KMS-11 (cell line): ENCODE measurements at regions not wholly inside any gene's neighbourhood (a gene's known extent, or its start where the extent isn't known, plus 50 kb on each side); places are given as distances from the start of the nearest gene placed in this dataset.

Source experiments
- H2AFZ ChIP-seq: fragments of 200-600 bp; sonication (generic); 2 replicates; pipeline ENCODE4 v1.6.1; 2016; ENCODE audit warnings: antibody characterized with exemption, mixed run types, low read depth
- H3K27ac ChIP-seq: fragments of 200-600 bp; sonication (generic); 2 replicates; pipeline ENCODE4 v1.6.1; 2016; ENCODE audit warnings: mild to moderate bottlenecking, mixed run types
- H3K27me3 ChIP-seq: fragments of 200-600 bp; sonication (generic); 2 replicates; pipeline ENCODE4 v1.6.1; 2017; ENCODE audit warnings: mild to moderate bottlenecking, low read depth, mixed run types, moderate library complexity; ENCODE audit not compliant: insufficient read depth
- H3K36me3 ChIP-seq: fragments of 200-600 bp; sonication (generic); 2 replicates; pipeline ENCODE4 v1.6.1; 2017; ENCODE audit warnings: mild to moderate bottlenecking, mixed run types; ENCODE audit not compliant: insufficient read depth
- H3K4me1 ChIP-seq: fragments of 200-600 bp; sonication (generic); 2 replicates; pipeline ENCODE4 v1.6.1; 2016; ENCODE audit warnings: mild to moderate bottlenecking, low read depth, mixed run types; ENCODE audit not compliant: poor library complexity, severe bottlenecking
- H3K4me2 ChIP-seq: fragments of 200-600 bp; sonication (generic); 2 replicates; pipeline ENCODE4 v1.7.0; 2016; ENCODE audit warnings: mild to moderate bottlenecking, mixed run types
- H3K4me3 ChIP-seq: fragments of 200-600 bp; sonication (generic); IDR thresholded peaks from 2 replicates; pipeline ENCODE4 v1.6.1; 2017; ENCODE audit warnings: low read depth, low read length, mixed read lengths; ENCODE audit not compliant: insufficient read depth
- H3K79me2 ChIP-seq: fragments of 200-600 bp; sonication (generic); 2 replicates; pipeline ENCODE4 v1.6.1; 2016; ENCODE audit warnings: low read depth, mixed run types; ENCODE audit not compliant: insufficient read depth
- H3K9ac ChIP-seq: fragments of 200-600 bp; sonication (generic); 2 replicates; pipeline ENCODE4 v1.6.1; 2016; ENCODE audit warnings: mild to moderate bottlenecking, mixed run types
- H4K20me1 ChIP-seq: fragments of 200-600 bp; sonication (generic); 2 replicates; pipeline ENCODE4 v1.6.1; 2016; ENCODE audit warnings: mild to moderate bottlenecking, mixed run types; ENCODE audit not compliant: insufficient read depth
- CTCF ChIP-seq: fragments of 200-600 bp; sonication (generic); conservative IDR thresholded peaks from 2 replicates; pipeline ENCODE4 v1.6.1; 2017; ENCODE audit warnings: low read depth, mild to moderate bottlenecking, antibody characterized with exemption, low read length, moderate library complexity, mixed read lengths

- no peak for TF ChIP-seq CTCF
- H3K4me2 ChIP-seq = no peak overlapping the region
- H3K9ac ChIP-seq = no peak overlapping the region
- H3K4me3 ChIP-seq = no peak overlapping the region
- H3K79me2 ChIP-seq = no peaks in the 10 kb centered on the region
- no peaks in the 10 kb centered on the region for H3K36me3 ChIP-seq
- no peaks in the 10 kb centered on the region for H3K4me1 ChIP-seq
- H3K27ac ChIP-seq = no peak overlapping the region
- H2AFZ ChIP-seq = no peak overlapping the region
- no peaks in the 10 kb centered on the region for H4K20me1 ChIP-seq
- no peaks in the 10 kb centered on the region for H3K27me3 ChIP-seq
These were observed 249.7 kb upstream of the CFAP20DC start for GRCh38 chr3:59299561-59299960.

- no peak for TF ChIP-seq CTCF
- Histone ChIP-seq H2AFZ (no peak overlapping the region), H3K27ac (no peak overlapping the region), H3K79me2 (no peaks in the 10 kb centered on the region), H4K20me1 (no peaks in the 10 kb centered on the region), H3K4me2 (no peak overlapping the region), H3K36me3 (no peaks in the 10 kb centered on the region), H3K9ac (no peak overlapping the region), H3K27me3 (no peaks in the 10 kb centered on the region), H3K4me1 (no peaks in the 10 kb centered on the region), H3K4me3 (no peak overlapping the region)
These were observed 240.5 kb upstream of the CFAP20DC start for GRCh38 chr3:59290358-59290757.

GRCh38 chr3:59289831-59290230 lies 240.0 kb upstream of the CFAP20DC start:
- no peak overlapping the region for H3K4me2 ChIP-seq
- H3K79me2 ChIP-seq = no peaks in the 10 kb centered on the region
- no peak overlapping the region for H3K27ac ChIP-seq
- H3K36me3 ChIP-seq = no peaks in the 10 kb centered on the region
- no peak overlapping the region for H2AFZ ChIP-seq
- no peak overlapping the region for H3K4me3 ChIP-seq
- no peaks in the 10 kb centered on the region for H3K27me3 ChIP-seq
- H3K4me1 ChIP-seq = no peaks in the 10 kb centered on the region
- no peaks in the 10 kb centered on the region for H4K20me1 ChIP-seq
- TF ChIP-seq CTCF = no peak
- no peak overlapping the region for H3K9ac ChIP-seq

GRCh38 chr3:59288951-59289350 lies 239.1 kb upstream of the CFAP20DC start:
- Histone ChIP-seq H3K4me1 (no peaks in the 10 kb centered on the region), H2AFZ (no peak overlapping the region), H3K4me2 (no peak overlapping the region), H4K20me1 (no peaks in the 10 kb centered on the region), H3K9ac (no peak overlapping the region), H3K79me2 (no peaks in the 10 kb centered on the region), H3K4me3 (no peak overlapping the region), H3K27ac (no peak overlapping the region), H3K36me3 (no peaks in the 10 kb centered on the region), H3K27me3 (no peaks in the 10 kb centered on the region)
- no peak for TF ChIP-seq CTCF
